ENCODE measurements at regions not wholly inside any gene's neighbourhood (a gene's known extent, or its start where the extent isn't known, plus 50 kb on each side); places are given as distances from the start of the nearest gene placed in this dataset.
"Not testable (repeated sequence)": the region's sequence is repeated elsewhere in the genome, so short reads cannot be mapped to it uniquely, and the experiment has no call there.

DNA sequence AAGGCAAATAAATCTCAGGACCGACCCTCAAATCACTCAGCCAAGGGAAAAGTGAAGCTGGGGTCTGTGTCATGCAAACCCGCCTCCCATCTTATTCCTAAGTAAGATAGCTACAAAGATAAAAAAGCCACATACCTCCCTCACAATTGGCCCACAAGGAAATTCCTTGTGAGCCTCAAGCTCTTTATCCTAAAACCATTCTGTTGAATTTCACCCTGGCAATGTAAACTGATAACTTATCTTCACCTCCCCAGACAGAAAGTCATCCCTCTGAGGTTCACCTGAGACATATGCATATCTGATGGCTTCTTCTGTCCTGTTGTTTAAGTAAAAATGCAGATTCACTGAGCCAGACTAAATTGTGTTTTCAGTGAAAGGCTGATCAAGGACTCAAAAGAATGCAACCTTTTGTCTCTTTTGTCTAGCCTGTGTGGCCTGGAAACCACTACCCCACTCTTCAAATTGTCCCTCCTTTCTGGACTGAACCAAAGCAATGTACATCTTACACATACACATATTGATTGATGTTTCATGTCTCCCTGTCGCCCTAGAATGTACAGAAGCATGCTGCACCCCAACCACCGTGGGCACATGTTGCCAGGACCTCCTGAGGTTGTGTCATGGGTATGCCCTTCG is 91.3 kb downstream of the MFAP3L start:
- DNase-seq: no peak

DNA sequence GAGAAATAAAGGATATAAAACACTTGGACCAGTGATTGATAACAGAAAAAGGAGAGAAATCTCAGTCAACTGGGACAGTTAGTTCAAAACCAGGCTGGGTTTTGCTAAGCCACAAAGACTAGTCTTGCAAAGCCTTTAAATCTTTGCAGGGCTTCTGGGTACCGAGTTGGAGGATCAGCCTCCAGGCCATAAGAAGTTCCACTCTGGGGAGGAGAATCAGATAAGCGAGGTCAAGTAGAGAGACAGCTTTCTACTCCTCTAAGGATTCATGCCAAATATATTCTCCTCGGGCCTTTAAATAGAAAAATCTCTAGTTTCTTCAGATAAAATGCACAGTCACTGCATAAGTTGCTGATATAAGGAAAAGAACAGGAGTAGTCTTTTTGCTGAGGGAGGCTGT is 92.7 kb downstream of the MFAP3L start:
- DNase-seq: no peak

DNA sequence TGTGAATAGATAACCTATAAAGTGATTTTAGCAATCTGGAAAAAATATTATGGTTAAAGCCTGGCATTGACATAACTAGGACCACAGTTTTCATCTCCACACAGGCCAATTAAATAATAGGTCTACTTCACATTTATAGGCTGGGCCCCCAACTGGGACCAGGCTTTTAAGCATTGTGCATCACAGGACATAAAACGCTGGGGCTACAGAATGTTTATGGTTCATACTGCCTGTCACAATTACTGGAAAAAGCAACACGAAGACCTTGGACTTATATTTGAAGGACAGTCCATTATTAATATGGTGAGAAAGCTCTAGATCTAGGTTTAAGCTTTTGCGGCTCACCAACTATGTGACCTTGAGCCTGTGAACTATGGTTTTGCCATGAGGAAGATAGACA is 94.2 kb downstream of the MFAP3L start:
- no peak for DNase-seq

DNA sequence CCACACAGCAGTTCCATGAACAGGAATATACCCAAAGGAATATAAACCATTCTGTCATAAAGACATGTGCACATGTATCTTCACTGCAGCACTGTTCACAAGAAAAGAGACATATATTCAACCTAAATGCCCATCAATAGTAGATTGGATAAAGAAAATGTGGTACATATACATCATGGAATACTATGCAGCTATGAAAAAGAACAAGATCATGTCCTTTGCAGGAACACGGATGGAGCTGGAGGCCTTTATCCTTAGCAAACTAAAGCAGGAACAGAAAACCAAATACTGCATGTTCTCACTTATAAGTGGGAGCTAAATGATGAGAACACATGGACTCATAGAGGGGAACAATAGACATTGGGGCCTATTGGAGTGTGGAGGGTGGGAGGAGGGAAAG is 95.4 kb downstream of the MFAP3L start:
- not testable (repeated sequence) for DNase-seq

DNA sequence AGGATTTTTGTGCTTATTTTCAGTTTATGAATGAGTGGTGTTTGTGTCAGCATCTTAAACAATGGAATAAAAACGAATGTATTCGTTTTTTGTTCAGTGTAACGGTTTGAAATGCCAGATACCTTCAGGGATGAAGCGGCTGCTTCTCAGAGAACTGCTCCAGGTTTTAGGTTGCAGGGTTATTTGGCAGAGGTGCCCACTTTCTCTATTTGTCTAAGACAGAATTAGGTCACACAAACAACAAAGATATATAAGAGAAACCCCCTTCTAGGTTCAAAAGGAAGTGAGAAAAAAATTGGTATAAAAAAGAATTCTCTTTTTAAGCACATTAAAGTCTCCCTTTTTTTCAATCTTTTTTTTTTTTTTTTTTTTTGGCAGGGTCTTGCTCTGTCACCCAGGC is 98.9 kb downstream of the MFAP3L start:
- no peak for DNase-seq

DNA sequence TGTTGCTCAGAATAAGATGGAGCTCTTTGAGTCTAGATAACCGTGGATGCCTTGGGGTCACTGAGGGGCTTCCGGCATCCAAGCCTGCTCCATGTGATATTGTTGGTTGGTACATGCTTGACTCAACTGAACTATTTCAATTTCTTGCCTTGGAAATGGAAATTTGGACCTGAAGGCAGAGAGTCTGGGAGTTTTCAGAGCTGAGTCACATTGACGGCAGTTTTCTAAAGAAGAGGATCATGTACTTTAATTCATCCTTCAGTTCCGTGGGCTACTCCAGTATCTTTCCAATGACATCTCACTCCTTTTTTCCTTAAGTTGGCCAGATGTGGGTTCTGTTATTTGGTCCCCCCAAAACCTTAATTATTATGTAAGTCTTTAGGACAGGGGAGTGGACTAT is 100.5 kb downstream of the MFAP3L start:
- no peak for DNase-seq

DNA sequence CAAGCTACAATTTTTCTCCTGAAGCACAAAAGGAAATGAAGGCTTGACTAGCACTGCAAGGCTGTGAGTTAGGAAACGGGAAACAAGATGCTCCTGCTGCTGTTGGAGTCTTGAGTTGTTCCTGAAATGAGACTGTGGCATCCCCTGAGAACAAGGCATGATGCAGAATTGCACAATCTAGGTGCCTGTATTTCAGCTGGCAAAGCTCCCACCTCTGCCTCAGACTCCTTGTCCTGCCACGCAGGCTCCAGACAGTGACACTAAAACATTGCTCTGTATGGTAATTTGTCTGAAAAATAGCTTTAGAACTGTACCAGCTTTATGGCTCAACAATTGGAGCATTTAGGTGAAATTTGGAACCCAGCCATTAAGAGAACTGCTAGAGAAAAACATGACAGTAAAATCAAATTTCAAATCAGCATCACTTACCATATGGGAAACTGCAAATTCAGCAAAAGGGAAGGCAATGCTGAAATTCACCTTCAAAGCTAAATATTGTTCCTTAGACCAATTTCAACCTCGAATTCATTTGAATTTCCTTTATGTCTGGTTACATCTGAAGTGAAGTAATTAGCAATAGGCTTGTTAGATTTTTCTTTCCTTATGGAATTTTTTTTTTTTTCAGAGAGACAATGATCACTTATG is 103.4 kb downstream of the MFAP3L start:
- DNase-seq: no peak

DNA sequence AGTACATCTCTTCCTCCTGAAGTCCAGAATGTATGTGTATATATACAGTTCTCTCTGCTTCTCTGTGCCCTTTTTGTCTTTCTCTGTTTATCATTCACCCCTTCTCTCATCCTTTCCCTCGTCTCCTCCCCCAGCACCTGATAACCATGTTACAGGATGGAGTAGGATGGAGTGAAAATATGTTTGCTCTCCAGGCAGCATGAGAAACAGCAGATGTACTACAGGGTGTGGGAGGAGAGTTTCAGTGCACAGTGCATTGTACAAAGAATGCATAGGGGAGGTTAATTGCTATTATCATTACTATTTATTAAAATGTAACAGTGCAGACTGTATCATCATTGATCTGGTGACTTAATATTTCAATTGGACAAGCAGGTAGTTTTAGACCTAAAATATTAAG is 104.5 kb downstream of the MFAP3L start:
- no peak for DNase-seq

DNA sequence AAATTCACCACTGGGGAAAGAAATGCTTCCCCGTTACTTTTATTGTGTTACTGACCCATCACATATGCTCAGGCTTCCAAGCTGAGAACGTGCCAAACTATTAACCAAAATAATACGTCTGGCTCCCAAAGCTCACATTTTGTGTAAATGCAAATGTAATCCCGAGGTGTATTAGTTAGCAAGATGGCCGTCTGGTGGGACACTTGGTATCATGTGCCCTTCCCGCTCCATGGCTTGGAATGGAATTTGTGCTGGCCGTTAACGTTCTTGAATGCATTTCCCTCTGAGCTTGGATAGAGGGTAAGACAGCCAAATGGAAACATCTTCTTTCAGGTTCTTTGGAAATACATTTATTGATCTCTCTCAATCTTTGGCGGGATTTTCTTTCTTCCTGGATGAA is 105.0 kb downstream of the MFAP3L start:
- DNase-seq: no peak

DNA sequence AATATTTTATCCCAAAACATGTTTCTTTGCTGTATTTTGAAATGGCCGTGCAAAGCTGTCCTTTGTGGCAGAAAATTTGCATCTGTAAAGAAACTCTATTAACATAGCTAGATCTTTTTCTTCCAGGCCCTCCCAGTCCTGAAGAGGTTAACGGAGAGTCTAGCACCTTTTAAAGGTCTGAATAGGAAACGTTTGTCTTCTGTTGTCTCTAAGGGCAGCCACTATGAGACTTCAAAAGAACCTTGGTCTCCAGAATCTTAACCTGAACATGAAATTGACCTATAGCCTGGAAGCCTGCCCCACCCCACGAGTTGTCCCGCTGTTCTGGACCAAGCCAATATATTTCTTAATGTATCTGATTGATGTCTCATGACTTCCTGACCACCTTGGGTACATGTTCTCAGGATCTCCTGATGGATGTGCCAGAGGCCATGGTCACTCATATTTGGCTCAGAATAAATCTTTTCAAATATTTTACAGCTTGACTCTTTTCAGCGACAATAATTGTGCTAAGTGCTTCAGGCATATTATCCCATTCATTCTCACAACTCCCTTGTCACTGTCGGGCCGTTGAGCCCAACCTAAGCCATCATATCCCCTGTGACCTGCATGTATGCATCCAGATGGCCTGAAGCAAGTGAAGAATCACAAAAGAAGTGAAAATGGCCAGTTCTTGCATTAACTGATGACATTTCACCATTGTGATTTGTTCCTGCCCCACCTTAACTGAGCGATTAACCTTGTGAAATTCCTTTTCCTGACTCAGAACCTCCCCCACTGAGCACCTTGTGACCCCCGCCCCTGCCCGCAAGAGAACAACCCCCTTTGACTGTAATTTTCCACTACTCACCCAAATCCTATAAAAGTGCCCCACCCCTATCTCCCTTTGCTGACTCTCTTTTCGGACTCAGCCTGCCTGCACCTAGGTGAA is 106.7 kb downstream of the MFAP3L start:
- not testable (repeated sequence) for DNase-seq

DNA sequence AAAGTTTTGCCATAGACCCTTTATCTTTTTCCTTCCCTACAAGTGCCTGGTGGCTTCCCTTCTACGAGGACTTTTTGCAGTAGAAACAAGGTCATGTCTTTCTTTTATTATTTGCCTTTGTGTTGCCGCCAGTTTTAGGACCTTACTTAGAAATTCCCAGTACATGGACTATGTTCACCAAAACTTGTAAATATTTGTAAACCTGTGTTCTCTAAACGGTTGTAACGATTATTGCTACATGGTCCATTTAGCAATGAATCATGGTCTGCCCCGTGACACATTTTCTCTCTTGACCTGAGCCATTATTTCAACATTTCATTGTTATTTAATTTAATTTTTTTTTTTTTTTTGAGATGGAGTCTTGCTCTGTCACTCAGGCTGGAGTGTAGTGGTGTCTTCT is 110.7 kb downstream of the MFAP3L start:
- no peak for DNase-seq

DNA sequence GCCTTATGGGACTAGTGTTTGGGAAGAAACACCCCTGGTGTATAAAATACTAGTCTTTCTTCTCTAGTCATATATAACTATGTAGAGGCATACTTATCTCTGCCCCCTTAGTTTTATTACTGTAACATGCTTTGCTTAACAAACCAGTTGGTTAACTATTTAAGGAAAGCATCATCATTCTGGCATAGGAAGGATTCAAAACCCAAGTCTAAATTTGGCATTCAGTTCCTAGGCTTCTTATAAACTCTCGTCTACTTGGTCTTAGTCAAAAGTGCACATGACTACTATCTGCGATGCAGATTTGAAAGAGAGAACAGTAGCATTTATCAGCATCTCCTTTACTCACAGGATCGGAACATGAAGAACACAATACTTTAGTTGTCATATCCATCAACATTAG is 111.3 kb downstream of the MFAP3L start:
- no peak for DNase-seq

DNA sequence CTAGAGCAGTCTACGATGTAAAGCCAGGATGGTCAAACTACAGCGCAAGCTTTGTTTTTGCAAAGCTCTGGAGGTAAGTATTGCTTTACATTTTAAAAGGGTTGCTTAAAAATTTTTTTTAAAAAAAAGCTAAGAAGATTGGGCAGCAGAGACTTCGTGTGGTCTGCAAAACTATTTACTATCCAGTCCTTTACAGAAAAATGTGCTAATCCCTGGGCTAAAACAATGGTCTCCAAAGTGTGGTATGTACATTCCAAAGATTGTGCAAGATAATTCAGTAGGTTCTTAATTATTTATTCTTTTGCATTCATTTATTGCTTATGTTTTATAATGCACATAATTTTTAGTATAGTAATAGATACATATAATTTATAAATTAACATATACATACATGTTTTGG is 113.2 kb downstream of the MFAP3L start:
- DNase-seq: no peak

DNA sequence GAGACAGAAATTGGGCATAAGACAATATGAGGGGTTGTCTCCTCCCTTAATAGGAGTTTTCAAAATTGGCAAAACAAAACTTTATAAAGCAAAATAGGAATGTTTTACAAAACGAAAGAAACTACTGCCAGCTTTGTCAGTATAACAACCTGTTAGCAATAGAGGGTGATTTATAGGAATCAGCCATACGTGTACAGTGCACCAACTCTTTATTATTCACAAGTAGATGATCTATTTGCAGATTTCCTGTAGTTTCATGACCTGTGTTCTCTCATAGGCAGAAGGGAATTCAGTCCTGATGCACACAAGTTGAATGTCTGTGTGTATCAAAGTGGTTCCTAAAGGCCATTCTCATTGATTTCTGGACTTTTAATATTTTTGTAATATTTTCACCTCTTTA is 116.3 kb downstream of the MFAP3L start:
- no peak for DNase-seq

DNA sequence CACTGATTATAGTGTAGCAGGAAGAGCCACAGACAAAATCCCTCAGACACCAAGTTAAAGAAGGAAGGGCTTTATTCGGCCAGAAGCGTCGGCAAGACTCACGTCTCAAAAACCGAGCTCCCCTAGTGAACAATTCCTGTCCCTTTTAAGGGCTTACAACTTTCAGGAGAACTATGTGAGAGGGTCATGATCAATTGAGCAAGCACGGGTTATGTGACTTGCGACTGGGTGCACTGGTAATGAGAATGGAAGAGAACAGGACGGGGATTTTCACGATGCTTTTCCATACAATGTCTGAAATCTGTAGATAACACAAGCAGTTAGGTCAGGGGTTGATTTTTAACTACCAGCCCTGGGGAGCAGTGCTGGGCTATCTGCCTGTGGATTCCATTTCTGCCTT is 116.7 kb downstream of the MFAP3L start:
- DNase-seq: no peak

DNA sequence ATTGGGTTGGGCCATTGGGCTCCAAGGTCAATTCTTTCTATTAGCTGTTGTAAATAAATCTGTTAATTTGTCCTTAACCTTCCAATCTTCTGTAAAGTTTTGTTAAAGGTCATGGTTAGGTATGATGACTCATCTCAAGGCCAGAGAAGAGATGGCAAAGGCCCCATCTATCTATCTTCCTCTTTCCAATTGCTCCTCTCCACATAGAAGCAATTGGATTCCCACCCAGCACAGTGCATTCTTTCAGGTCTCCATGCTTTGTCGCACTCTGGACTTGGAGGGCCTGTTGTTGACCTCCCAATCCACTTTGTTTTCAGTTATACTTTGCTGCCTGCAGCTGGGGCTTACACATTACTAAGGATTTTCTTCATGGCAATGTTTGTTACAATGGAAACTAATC is 118.5 kb downstream of the MFAP3L start:
- no peak for DNase-seq

DNA sequence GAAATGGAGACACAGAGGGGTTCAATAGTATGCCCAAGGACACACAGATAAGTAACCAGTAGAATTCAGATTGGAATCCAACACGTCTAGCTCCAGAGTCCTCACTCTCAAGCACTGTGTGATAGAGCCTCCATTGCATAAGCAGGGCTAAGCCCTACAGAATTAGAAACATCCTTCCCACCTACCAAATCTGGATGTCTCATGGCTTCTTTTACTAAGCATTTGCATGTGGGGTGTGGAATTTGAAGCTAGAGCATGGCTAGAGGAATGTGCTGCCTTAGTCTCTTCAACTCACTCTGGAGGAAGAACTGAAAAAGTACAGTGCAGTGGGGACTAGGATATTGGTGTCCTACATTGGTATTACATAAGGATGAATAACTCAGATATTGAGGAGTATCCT is 119.4 kb downstream of the MFAP3L start:
- no peak for DNase-seq

DNA sequence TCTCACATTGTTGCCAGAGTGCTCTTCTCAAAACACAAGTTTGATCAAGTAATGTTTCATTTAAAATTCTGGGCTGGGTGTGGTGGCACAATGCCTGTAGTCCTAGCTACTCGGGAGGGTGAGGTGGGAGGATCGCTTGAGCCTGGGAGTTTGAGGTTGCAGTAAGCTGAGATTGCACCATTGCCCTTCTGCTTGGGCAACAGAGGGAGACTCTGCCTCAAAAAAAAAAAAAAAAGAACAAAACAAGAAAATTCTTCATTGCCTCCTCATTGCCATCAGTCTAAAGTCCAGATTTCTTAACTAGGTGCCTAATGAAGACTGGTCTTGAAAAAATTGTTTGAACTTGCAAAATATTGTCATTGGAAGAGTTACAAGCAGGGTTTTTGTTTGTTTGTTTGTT is 120.1 kb downstream of the MFAP3L start:
- DNase-seq: no peak

DNA sequence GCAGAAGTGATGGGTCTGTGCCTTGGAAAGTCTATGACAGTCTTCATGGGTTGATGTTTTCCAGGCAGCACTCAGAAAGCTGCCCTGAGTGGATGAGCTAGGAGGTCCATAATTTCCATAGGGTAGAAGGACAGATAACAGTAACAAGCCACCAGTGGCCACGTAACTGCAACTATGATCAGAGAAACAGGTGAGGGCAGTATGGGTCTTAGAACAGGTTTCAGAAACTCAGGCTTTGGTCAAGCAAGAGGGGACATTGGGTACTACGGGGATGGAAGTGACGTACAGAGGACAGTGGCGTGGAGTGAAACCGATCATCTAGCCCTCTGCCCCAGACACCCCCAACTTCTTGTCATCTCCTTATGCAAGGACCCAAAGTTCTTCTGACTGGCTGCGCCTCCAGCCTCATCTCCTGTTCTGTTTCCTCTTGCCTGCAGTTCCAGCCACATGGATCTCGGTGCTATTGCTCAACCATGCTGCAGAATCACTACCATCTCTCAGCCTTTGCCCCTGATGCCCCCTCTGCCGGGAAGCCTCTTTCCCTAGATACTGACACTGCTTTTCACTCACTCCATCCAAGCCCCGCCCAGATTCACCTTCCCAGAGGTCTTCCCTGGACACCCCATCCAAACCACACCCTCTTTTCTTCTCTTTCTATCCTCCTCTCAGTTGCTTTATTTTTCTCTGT is 123.4 kb downstream of the MFAP3L start:
- no peak for DNase-seq

DNA sequence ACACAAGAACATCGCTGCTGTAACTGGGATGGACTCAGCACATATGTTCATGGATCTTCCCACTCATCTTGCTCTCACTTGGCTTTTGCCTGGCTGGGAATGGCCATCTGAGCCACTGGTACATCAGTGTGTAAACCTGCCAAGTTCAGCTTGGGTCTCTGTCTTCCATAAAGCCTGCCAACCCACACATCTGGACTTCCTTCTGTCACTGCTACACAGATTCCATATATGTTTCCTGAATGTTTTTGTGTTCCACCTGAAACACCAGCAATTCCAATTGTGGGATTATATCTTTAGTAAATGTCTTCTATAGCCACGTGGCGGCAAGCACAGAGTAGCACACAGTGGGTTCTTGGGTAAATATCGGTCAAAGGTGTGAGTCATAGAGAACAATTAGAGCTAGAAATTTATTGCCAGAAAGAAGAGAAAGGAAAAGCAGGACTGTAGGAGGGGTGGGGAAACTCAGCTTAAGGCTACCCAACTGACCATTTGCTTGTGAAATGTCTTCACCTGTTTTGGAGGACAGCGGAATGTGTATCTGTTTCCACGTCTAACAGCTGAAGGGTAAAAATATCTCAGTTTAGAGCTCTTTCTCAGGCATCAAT is 125.9 kb downstream of the MFAP3L start:
- DNase-seq: no peak

DNA sequence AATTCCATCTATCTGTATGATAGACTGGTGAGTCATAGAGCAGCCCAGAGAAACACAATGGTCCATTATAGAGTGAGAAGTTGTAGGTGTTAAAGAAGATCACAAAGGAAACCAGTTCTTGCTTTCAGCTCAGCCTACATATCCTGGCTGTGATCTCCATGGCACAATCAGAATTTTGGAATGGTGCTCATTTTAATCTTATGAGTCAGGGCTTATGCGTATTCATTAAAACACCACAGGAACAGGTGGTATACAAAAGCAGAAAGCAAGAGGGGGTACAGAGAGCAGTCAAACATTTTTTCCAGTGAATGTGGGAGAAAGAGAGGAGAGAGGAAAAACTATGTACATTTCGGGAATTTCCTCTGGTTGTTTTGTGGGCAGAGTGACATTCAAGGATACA is 126.9 kb downstream of the MFAP3L start:
- no peak for DNase-seq

DNA sequence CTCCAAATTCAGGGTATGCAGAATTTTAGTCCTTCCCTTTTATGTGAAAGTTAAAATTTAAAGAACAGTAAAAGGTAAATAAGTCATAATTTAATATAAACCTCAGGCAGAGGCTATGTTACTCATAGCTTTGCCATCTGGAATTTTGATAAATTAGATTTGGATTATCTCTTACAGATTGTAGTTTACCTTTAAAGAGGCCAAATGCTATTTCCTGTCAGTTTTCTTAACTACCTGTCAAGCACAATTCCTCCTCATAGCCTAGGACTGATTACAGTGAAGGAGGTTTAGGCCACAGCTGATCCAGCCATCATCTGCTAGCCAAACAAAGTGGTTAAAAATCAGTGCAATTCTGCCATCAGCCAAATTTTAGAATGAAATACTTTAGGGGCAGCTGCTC is 128.1 kb downstream of the MFAP3L start:
- DNase-seq: no peak

DNA sequence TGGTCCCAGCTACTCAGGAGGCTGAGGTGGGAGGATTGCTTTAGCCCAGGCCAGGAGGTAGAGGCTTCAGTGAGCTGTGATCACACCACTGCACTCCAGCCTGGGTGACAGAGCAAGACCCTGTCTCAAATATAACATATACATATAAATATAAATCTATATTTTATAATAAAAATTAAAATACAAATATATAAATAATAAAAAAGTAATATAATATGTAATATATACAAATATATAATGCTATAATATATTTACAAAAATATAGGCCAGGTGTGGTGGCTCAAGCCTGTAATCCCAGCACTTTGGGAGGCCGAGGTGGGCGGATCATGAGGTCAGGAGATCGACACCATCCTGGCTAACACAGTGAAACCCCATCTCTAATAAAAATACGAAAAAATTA is 131.4 kb downstream of the MFAP3L start:
- not testable (repeated sequence) for DNase-seq
